K562 (cell line): ENCODE measurements at regions not wholly inside any gene's neighbourhood (a gene's known extent, or its start where the extent isn't known, plus 50 kb on each side); places are given as distances from the start of the nearest gene placed in this dataset.
A peak's percentile ranks its signal among the peaks of the same experiment; 100 is the strongest.

Experiments
- ATAC-seq: fragments of 200-7000 bp; cut with Tn5 transposase; 3 replicates; pipeline ENCODE4 v1.9.1; 2020; ENCODE audit warnings: moderate library complexity
- BruUV-seq: library from RNA; stranded (reverse); fragments of 400-500 nt; replicated peaks from 2 replicates; lab custom pipeline; 2021; lab: Mats Ljungman, UMichigan
- CTCF ChIA-PET: fragments of 300-600 bp; formaldehyde crosslinking; extraction: SDS; loops from one replicate; lab custom pipeline; 2021; ENCODE audit warnings: low intra/inter-chr PET ratio; lab: Yijun Ruan, JAX
- POLR2A ChIA-PET: fragments of 300-600, 350-650 bp; sonication (Branson Sonifier 250); formaldehyde crosslinking; extraction: SDS; loops from one replicate; lab custom pipeline; 2021; ENCODE audit warnings: antibody characterized with exemption, inconsistent platforms; lab: Yijun Ruan, JAX
- DNase-seq, 4 experiments: peaks; one replicate each; pipeline versions ENCODE4 v3.0.0 to v3.0.0-alpha.2; 2011 to 2018; ENCODE audit warnings: low spot score in 3 of 4, mixed read lengths in 3 of 4; ENCODE audit errors: extremely low read depth in 1 of 4
- FAIRE-seq: peaks from 2 replicates; lab custom pipeline; 2011; peaks lifted over from hg19 to GRCh38; lab: Jason Lieb, UNC
- H2AFZ ChIP-seq: 2 replicates; pipeline ENCODE4 v1.6.0; 2011; ENCODE audit warnings: low read depth, low read length, control low read depth, inconsistent platforms
- H3K27ac ChIP-seq: fragments of 200-600 bp; 3 replicates; pipeline ENCODE4 v1.8.0; 2011; ENCODE audit warnings: low read depth, mild to moderate bottlenecking, control low read depth, inconsistent platforms, low read length, moderate library complexity, mixed read lengths; ENCODE audit errors: extremely low read depth
- H3K27me3 ChIP-seq, 2 experiments: fragments of 300-600 bp in 1 of 2; 2 replicates in 1 of 2; 3 replicates in 1 of 2; pipeline versions ENCODE4 v1.6.0 to v1.8.0; 2011; ENCODE audit warnings: inconsistent platforms in 2 of 2, low read length in 2 of 2, mild to moderate bottlenecking in 1 of 2, mixed read lengths in 1 of 2, moderate library complexity in 1 of 2; ENCODE audit not compliant: control insufficient read depth in 2 of 2, insufficient read depth in 2 of 2
- H3K36me3 ChIP-seq: fragments of 300-600 bp; 3 replicates; pipeline ENCODE4 v1.8.0; 2011; ENCODE audit warnings: mild to moderate bottlenecking, low read length, inconsistent platforms; ENCODE audit not compliant: control insufficient read depth, insufficient read depth
- H3K4me1 ChIP-seq, 2 experiments: fragments of 200-600 bp in 1 of 2; replicated peaks in 1 of 2; 2 replicates in 1 of 2; 3 replicates in 1 of 2; pipeline versions ENCODE4 v1.5.1 to v1.8.0; 2011; ENCODE audit warnings: inconsistent platforms in 2 of 2, low read length in 2 of 2, mild to moderate bottlenecking in 1 of 2, mixed read lengths in 1 of 2, moderate library complexity in 1 of 2; ENCODE audit not compliant: control insufficient read depth in 2 of 2, insufficient read depth in 2 of 2
- H3K4me2 ChIP-seq: 2 replicates; pipeline ENCODE4 v1.6.1; 2011; ENCODE audit warnings: low read length, control low read depth, inconsistent platforms, mixed read lengths; ENCODE audit not compliant: insufficient read depth
- H3K4me3 ChIP-seq: fragments of 200-600 bp; sonication (generic), shearing (Covaris generic); 2 replicates; pipeline ENCODE4 v1.5.1; 2016; ENCODE audit warnings: control low read depth, inconsistent platforms
- H3K79me2 ChIP-seq: fragments of 200-600 bp; 3 replicates; pipeline ENCODE4 v1.8.0; 2011; ENCODE audit warnings: low read length, inconsistent platforms; ENCODE audit not compliant: control insufficient read depth, insufficient read depth
- H3K9ac ChIP-seq, 2 experiments: 2 replicates each; pipeline versions ENCODE4 v1.6.0 to v1.6.1; 2011; ENCODE audit warnings: low read depth in 2 of 2, low read length in 2 of 2, control low read depth in 1 of 2, inconsistent platforms in 1 of 2, mild to moderate bottlenecking in 1 of 2, mixed read lengths in 1 of 2; ENCODE audit not compliant: insufficient read depth in 1 of 2
- H3K9me1 ChIP-seq: one replicate; pipeline ENCODE4 v1.6.0; 2011; ENCODE audit warnings: inconsistent platforms, mild to moderate bottlenecking, low read length, moderate library complexity; ENCODE audit not compliant: control insufficient read depth, insufficient read depth
- H3K9me3 ChIP-seq: replicated peaks from 2 replicates; pipeline ENCODE4 v1.5.1; 2011; ENCODE audit warnings: low read depth, low read length, inconsistent platforms; ENCODE audit not compliant: control insufficient read depth, insufficient read depth
- H4K20me1 ChIP-seq: replicated peaks from 2 replicates; pipeline ENCODE4 v1.6.1; 2011; ENCODE audit warnings: low read length, inconsistent platforms, mixed read lengths; ENCODE audit not compliant: control insufficient read depth, insufficient read depth
- C11orf30 ChIP-seq: fragments of 450-650 bp; IDR thresholded peaks from 2 replicates; pipeline ENCODE4 v1.6.1; 2016; ENCODE audit warnings: low read depth, mild to moderate bottlenecking
- MAFF ChIP-seq: IDR thresholded peaks from 2 replicates; pipeline ENCODE4 v1.6.1; 2012; ENCODE audit warnings: low read length, improper control_type of control experiment
- MAFK ChIP-seq: IDR thresholded peaks from 2 replicates; pipeline ENCODE4 v1.6.1; 2011; ENCODE audit warnings: low read length, improper control_type of control experiment
- NCOA4 ChIP-seq: fragments of 450-650 bp; IDR thresholded peaks from 2 replicates; pipeline ENCODE4 v1.6.1; 2018; ENCODE audit warnings: mild to moderate bottlenecking; ENCODE audit not compliant: partially characterized antibody
- ZNF316 ChIP-seq: fragments of 450-650 bp; IDR thresholded peaks from 2 replicates; pipeline ENCODE4 v1.6.1; 2016
- WGBS: fragments of 100-300 bp; shearing (Covaris generic); methylation state at CpG from one replicate; pipeline ENCODE4 v1.1.6; 2016; ENCODE audit warnings: low coverage, mixed read lengths; ENCODE audit not compliant: insufficient coverage; ENCODE audit errors: missing lambda C conversion rate; 5-methylcytosine and 5-hydroxymethylcytosine counted together
- in situ Hi-C: fragments of 300-500 bp; cut with MboI; formaldehyde crosslinking; loops from 4 replicates; pipeline ENCODE4 v1.15.0; 2018; ENCODE audit warnings: inconsistent platforms, mixed read lengths
- intact Hi-C: fragments of 100-400 bp; cut with micrococcal nuclease; formaldehyde crosslinking; loops from 2 replicates; pipeline ENCODE4 v1.14.2; 2022
- TF ChIP-seq, protein P1 (sequence below): fragments of 450-650 bp; formaldehyde crosslinking; IDR thresholded peaks from 2 replicates; pipeline ENCODE4 v1.4.0; 2022; ENCODE audit warnings: mild to moderate bottlenecking, moderate library complexity
- TF ChIP-seq, protein P2 (sequence below), 2 experiments: IDR thresholded peaks; 2 replicates each; pipeline ENCODE4 v1.6.1; 2011; ENCODE audit warnings: borderline replicate concordance in 1 of 2, control low read depth in 1 of 2, low read depth in 1 of 2, low read length in 1 of 2, mild to moderate bottlenecking in 1 of 2, mixed read lengths in 1 of 2, moderate library complexity in 1 of 2; ENCODE audit not compliant: insufficient read depth in 1 of 2, insufficient read length in 1 of 2, poor library complexity in 1 of 2, severe bottlenecking in 1 of 2; ENCODE audit errors: extremely low read depth in 1 of 2

- CTCF ChIA-PET = no interaction called here
- POLR2A ChIA-PET = no interaction called here
- BruUV-seq = no TSS peak
- ATAC-seq (no peak), DNase-seq (no peak)
- Histone ChIP-seq H4K20me1 (no peaks in the 10 kb centered on the region), H3K36me3 (no peaks in the 10 kb centered on the region), H3K9ac (no peak overlapping the region)
- TF ChIP-seq ZNF316 = peak; percentile 53; the same call in 1 of the 2 replicates
- TF ChIP-seq MAFK = peak; percentile 64
- TF ChIP-seq C11orf30 = peak; percentile 15; the same call in 1 of the 2 replicates
- TF ChIP-seq NCOA4 = no peak
- TF ChIP-seq, protein P1, sequence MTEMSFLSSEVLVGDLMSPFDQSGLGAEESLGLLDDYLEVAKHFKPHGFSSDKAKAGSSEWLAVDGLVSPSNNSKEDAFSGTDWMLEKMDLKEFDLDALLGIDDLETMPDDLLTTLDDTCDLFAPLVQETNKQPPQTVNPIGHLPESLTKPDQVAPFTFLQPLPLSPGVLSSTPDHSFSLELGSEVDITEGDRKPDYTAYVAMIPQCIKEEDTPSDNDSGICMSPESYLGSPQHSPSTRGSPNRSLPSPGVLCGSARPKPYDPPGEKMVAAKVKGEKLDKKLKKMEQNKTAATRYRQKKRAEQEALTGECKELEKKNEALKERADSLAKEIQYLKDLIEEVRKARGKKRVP = no peak
- peak; percentile 53; the same call in 1 of the 2 replicates for TF ChIP-seq MAFF
- TF ChIP-seq, protein P2, sequence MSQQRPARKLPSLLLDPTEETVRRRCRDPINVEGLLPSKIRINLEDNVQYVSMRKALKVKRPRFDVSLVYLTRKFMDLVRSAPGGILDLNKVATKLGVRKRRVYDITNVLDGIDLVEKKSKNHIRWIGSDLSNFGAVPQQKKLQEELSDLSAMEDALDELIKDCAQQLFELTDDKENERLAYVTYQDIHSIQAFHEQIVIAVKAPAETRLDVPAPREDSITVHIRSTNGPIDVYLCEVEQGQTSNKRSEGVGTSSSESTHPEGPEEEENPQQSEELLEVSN (IDR thresholded peaks at IDR 0.05; ENCODE audit: borderline replicate concordance in 1 of 2, extremely low read depth in 1 of 2, insufficient read depth in 1 of 2, insufficient read length in 1 of 2, low read depth in 1 of 2, low read length in 1 of 2, poor library complexity in 1 of 2, severe bottlenecking in 1 of 2) = no peak
- TF ChIP-seq, all 486 proteins: peak for 4
- Histone ChIP-seq H3K4me2 (no peak overlapping the region), H3K27me3 (no peaks in the 10 kb centered on the region), H3K79me2 (no peaks in the 10 kb centered on the region), H3K4me3 (no peak overlapping the region), H3K9me3 (no peaks in the 10 kb centered on the region), H3K27ac (no peak overlapping the region), H3K9me1 (no peaks in the 10 kb centered on the region), H3K4me1 (no peaks in the 10 kb centered on the region), H2AFZ (no peak overlapping the region)
- FAIRE-seq = no peak
- intact Hi-C loops = no loop called here
- in situ Hi-C loops = no loop called here
- 0% methylated on average over 1 of the region's 1 CpG for WGBS
These were observed 403.2 kb upstream of the CDH19 start for GRCh38 chr18:67007085-67007484.
